CD8-positive, alpha-beta memory T cell (primary cell): ENCODE measurements at regions not wholly inside any gene's neighbourhood (a gene's known extent, or its start where the extent isn't known, plus 50 kb on each side); places are given as distances from the start of the nearest gene placed in this dataset.
"Not testable (repeated sequence)": the region's sequence is repeated elsewhere in the genome, so short reads cannot be mapped to it uniquely, and the experiment has no call there.

Experiments
- CTCF ChIA-PET: fragments of 350-600 bp; sonication (Branson Sonifier 250); formaldehyde crosslinking; loops from one replicate; lab custom pipeline; 2021; ENCODE audit warnings: antibody characterized with exemption; lab: Charles Lee
- POLR2A ChIA-PET: fragments of 350-600 bp; sonication (Branson Sonifier 250); formaldehyde crosslinking; loops from one replicate; lab custom pipeline; 2021; ENCODE audit warnings: antibody characterized with exemption; lab: Charles Lee
- DNase-seq, 5 donors: peaks; one replicate each; pipeline versions ENCODE4 v3.0.0 to v3.0.0-alpha.2; 2020 to 2022; ENCODE audit warnings: mixed read lengths in 1 of 5
- H3K27ac ChIP-seq: one replicate; pipeline ENCODE4 v1.7.0; 2013; ENCODE audit warnings: low read depth, mild to moderate bottlenecking, low read length, moderate library complexity
- H3K27me3 ChIP-seq: 2 replicates; pipeline ENCODE4 v1.7.0; 2013; ENCODE audit warnings: low read length, mild to moderate bottlenecking; ENCODE audit not compliant: insufficient read depth, poor library complexity, severe bottlenecking
- H3K36me3 ChIP-seq: 2 replicates; pipeline ENCODE4 v1.7.0; 2013; ENCODE audit warnings: mild to moderate bottlenecking, low read length, moderate library complexity; ENCODE audit not compliant: insufficient read depth
- H3K4me1 ChIP-seq: 2 replicates; pipeline ENCODE4 v1.7.0; 2013; ENCODE audit warnings: mild to moderate bottlenecking, low read length, moderate library complexity; ENCODE audit not compliant: insufficient read depth
- H3K4me3 ChIP-seq: 2 replicates; pipeline ENCODE4 v1.7.0; 2013; ENCODE audit warnings: mild to moderate bottlenecking, low read length
- H3K9me3 ChIP-seq: 2 replicates; pipeline ENCODE4 v1.7.0; 2013; ENCODE audit warnings: mild to moderate bottlenecking, low read length
- H3K27ac Mint-ChIP-seq, 8 donors: one replicate each; pipeline ENCODE4 v1.8.0; 2020 to 2021; ENCODE audit warnings: mixed read lengths in 8 of 8, mild to moderate bottlenecking in 6 of 8, inconsistent platforms in 3 of 8, moderate library complexity in 3 of 8
- H3K27me3 Mint-ChIP-seq, 2 donors: one replicate each; pipeline ENCODE4 v1.8.0; 2020 to 2021; ENCODE audit warnings: mixed read lengths in 2 of 2, mild to moderate bottlenecking in 1 of 2, moderate library complexity in 1 of 2
- H3K36me3 Mint-ChIP-seq, 3 donors: one replicate each; pipeline ENCODE4 v1.8.0; 2020 to 2021; ENCODE audit warnings: mixed read lengths in 3 of 3, inconsistent platforms in 1 of 3, mild to moderate bottlenecking in 1 of 3
- H3K4me1 Mint-ChIP-seq, 3 donors: one replicate each; pipeline ENCODE4 v1.8.0; 2020 to 2021; ENCODE audit warnings: mixed read lengths in 3 of 3, inconsistent platforms in 1 of 3, mild to moderate bottlenecking in 1 of 3
- H3K4me3 Mint-ChIP-seq, 7 donors: one replicate each; pipeline ENCODE4 v1.8.0; 2020 to 2021; ENCODE audit warnings: mixed read lengths in 7 of 7, mild to moderate bottlenecking in 6 of 7, moderate library complexity in 4 of 7, inconsistent platforms in 2 of 7
- H3K9me3 Mint-ChIP-seq, 5 donors: one replicate each; pipeline ENCODE4 v1.8.0; 2020 to 2022; ENCODE audit warnings: mixed read lengths in 5 of 5, mild to moderate bottlenecking in 3 of 5, moderate library complexity in 2 of 5, inconsistent platforms in 1 of 5

- no peak overlapping the region for H3K27ac ChIP-seq
- Mint-ChIP-seq H3K4me1 (no peaks in the 10 kb centered on the region), H3K4me3 (no peak overlapping the region), H3K27ac (no peak overlapping the region), H3K36me3 (no peaks in the 10 kb centered on the region), H3K27me3 (peaks cover 4 to 17% of the 10 kb centered on the region in 2 donors), H3K9me3 (peaks cover 0 to 6% (median 3%) of the 10 kb centered on the region in 5 donors)
- POLR2A ChIA-PET, result no interaction called here
- no peaks in the 10 kb centered on the region for H3K4me1 ChIP-seq
- CTCF ChIA-PET, result no interaction called here
- no peak for DNase-seq
- no peaks in the 10 kb centered on the region for H3K36me3 ChIP-seq
- H3K9me3 ChIP-seq, result no peaks in the 10 kb centered on the region
- no peaks in the 10 kb centered on the region for H3K27me3 ChIP-seq
- H3K4me3 ChIP-seq, result no peak overlapping the region
Observed at GRCh38 chr7:98729121-98729520, 112.0 kb downstream of the NPTX2 start.

- Histone ChIP-seq H3K4me3 (no peak overlapping the region), H3K27ac (no peak overlapping the region), H3K9me3 (no peaks in the 10 kb centered on the region), H3K27me3 (no peaks in the 10 kb centered on the region), H3K36me3 (no peaks in the 10 kb centered on the region), H3K4me1 (no peaks in the 10 kb centered on the region)
- POLR2A ChIA-PET, result no interaction called here
- Mint-ChIP-seq H3K27me3 (peaks cover 4 to 17% of the 10 kb centered on the region in 2 donors), H3K36me3 (no peaks in the 10 kb centered on the region), H3K27ac (peak overlapping the region in 1 of 8 donors; percentile 44), H3K4me3 (no peak overlapping the region), H3K4me1 (no peaks in the 10 kb centered on the region), H3K9me3 (peaks cover 0 to 6% (median 3%) of the 10 kb centered on the region in 5 donors)
- no peak for DNase-seq
- CTCF ChIA-PET, result no interaction called here
Observed at GRCh38 chr7:98730326-98730725, 113.2 kb downstream of the NPTX2 start.

GRCh38 chr7:98731651-98732050 lies 114.6 kb downstream of the NPTX2 start:
- H3K9me3 Mint-ChIP-seq, result peaks cover 0 to 6% (median 3%) of the 10 kb centered on the region in 5 donors
- ChIA-PET CTCF (interaction anchor here (1.9 kb wide), 1 partner anchor 14 kb away, joined by 7 read pairs; no protein-coding TSS in a partner anchor), POLR2A (no interaction called here)
- no peaks in the 10 kb centered on the region for H3K4me1 Mint-ChIP-seq
- H3K27me3 ChIP-seq, result no peaks in the 10 kb centered on the region
- no peaks in the 10 kb centered on the region for H3K36me3 Mint-ChIP-seq
- peaks cover 4 to 17% of the 10 kb centered on the region in 2 donors for H3K27me3 Mint-ChIP-seq
- H3K4me3 ChIP-seq, result no peak overlapping the region
- H3K4me3 Mint-ChIP-seq, result no peak overlapping the region
- H3K36me3 ChIP-seq, result no peaks in the 10 kb centered on the region
- no peak overlapping the region for H3K27ac ChIP-seq
- DNase-seq, result no peak
- H3K27ac Mint-ChIP-seq, result no peak overlapping the region
- H3K4me1 ChIP-seq, result no peaks in the 10 kb centered on the region
- H3K9me3 ChIP-seq, result no peaks in the 10 kb centered on the region

- Mint-ChIP-seq H3K4me1 (no peaks in the 10 kb centered on the region), H3K27ac (peak overlapping the region in 1 of 8 donors; percentile 38), H3K9me3 (peaks cover 0 to 6% (median 3%) of the 10 kb centered on the region in 5 donors), H3K4me3 (no peak overlapping the region), H3K36me3 (no peaks in the 10 kb centered on the region), H3K27me3 (peaks cover 4 to 17% of the 10 kb centered on the region in 2 donors)
- CTCF ChIA-PET, result interaction anchor here (1.9 kb wide), 1 partner anchor 13 kb away, joined by 7 read pairs; no protein-coding TSS in a partner anchor
- H3K27me3 ChIP-seq, result no peaks in the 10 kb centered on the region
- POLR2A ChIA-PET, result no interaction called here
- no peaks in the 10 kb centered on the region for H3K36me3 ChIP-seq
- H3K4me1 ChIP-seq, result no peaks in the 10 kb centered on the region
- no peak for DNase-seq
- H3K9me3 ChIP-seq, result no peaks in the 10 kb centered on the region
- H3K27ac ChIP-seq, result no peak overlapping the region
- no peak overlapping the region for H3K4me3 ChIP-seq
Observed at GRCh38 chr7:98733036-98733435, 116.0 kb downstream of the NPTX2 start.

GRCh38 chr7:98735801-98736200 lies 118.7 kb downstream of the NPTX2 start:
- Histone ChIP-seq H3K27ac (no peak overlapping the region), H3K4me3 (no peak overlapping the region), H3K27me3 (no peaks in the 10 kb centered on the region), H3K9me3 (no peaks in the 10 kb centered on the region), H3K36me3 (no peaks in the 10 kb centered on the region), H3K4me1 (no peaks in the 10 kb centered on the region)
- Mint-ChIP-seq H3K36me3 (no peaks in the 10 kb centered on the region), H3K4me3 (no peak overlapping the region), H3K4me1 (no peaks in the 10 kb centered on the region), H3K27ac (peak overlapping the region in 1 of 8 donors; percentile 58), H3K27me3 (peaks cover 3 to 4% of the 10 kb centered on the region in 2 donors), H3K9me3 (peaks cover 0 to 6% (median 3%) of the 10 kb centered on the region in 5 donors)
- ChIA-PET POLR2A (no interaction called here), CTCF (interaction anchor here (1.0 kb wide), 1 partner anchor 8 kb away, joined by 3 read pairs; no protein-coding TSS in a partner anchor)
- no peak for DNase-seq

GRCh38 chr7:98736461-98736860 lies 119.4 kb downstream of the NPTX2 start:
- POLR2A ChIA-PET, H3K9me3 ChIP-seq, H3K4me3 Mint-ChIP-seq, H3K4me1 ChIP-seq, H3K27ac ChIP-seq, H3K27ac Mint-ChIP-seq, DNase-seq, H3K36me3 ChIP-seq, H3K4me1 Mint-ChIP-seq, H3K4me3 ChIP-seq, H3K27me3 Mint-ChIP-seq, H3K36me3 Mint-ChIP-seq, H3K27me3 ChIP-seq, H3K9me3 Mint-ChIP-seq: not testable (repeated sequence)
- CTCF ChIA-PET, result interaction anchor here (1.0 to 1.3 kb wide), 2 partner anchors 7 to 9 kb away, joined by 3 to 4 read pairs; no protein-coding TSS in a partner anchor

GRCh38 chr7:98737176-98737575 lies 120.1 kb downstream of the NPTX2 start:
- H3K4me3 ChIP-seq, result no peak overlapping the region
- H3K36me3 ChIP-seq, result no peaks in the 10 kb centered on the region
- Mint-ChIP-seq H3K4me1 (no peaks in the 10 kb centered on the region), H3K27me3 (peaks cover 0 to 3% of the 10 kb centered on the region in 2 donors), H3K9me3 (peaks cover 0 to 3% (median 3%) of the 10 kb centered on the region in 5 donors), H3K27ac (no peak overlapping the region), H3K4me3 (no peak overlapping the region), H3K36me3 (no peaks in the 10 kb centered on the region)
- POLR2A ChIA-PET, result no interaction called here
- H3K27me3 ChIP-seq, result no peaks in the 10 kb centered on the region
- H3K4me1 ChIP-seq, result no peaks in the 10 kb centered on the region
- H3K27ac ChIP-seq, result no peak overlapping the region
- CTCF ChIA-PET, result interaction anchor here (1.3 kb wide), 1 partner anchor 9 kb away, joined by 4 read pairs; no protein-coding TSS in a partner anchor
- DNase-seq, result no peak
- no peaks in the 10 kb centered on the region for H3K9me3 ChIP-seq

GRCh38 chr7:98740643-98741042 lies 123.6 kb downstream of the NPTX2 start:
- no peak overlapping the region for H3K4me3 Mint-ChIP-seq
- CTCF ChIA-PET, result no interaction called here

More at GRCh38 chr7:98740643-98741042, 123.6 kb downstream of the NPTX2 start:
- H3K27me3 ChIP-seq, result no peaks in the 10 kb centered on the region
- H3K27me3 Mint-ChIP-seq, result peaks cover 0 to 2% of the 10 kb centered on the region in 2 donors
- no peak overlapping the region for H3K4me3 ChIP-seq
- POLR2A ChIA-PET, result no interaction called here
- H3K27ac ChIP-seq, result no peak overlapping the region
- H3K36me3 Mint-ChIP-seq, result no peaks in the 10 kb centered on the region
- H3K9me3 Mint-ChIP-seq, result no peaks in the 10 kb centered on the region
- H3K4me1 ChIP-seq, result no peaks in the 10 kb centered on the region
- no peaks in the 10 kb centered on the region for H3K4me1 Mint-ChIP-seq
- no peak for DNase-seq
- H3K9me3 ChIP-seq, result no peaks in the 10 kb centered on the region
- H3K36me3 ChIP-seq, result no peaks in the 10 kb centered on the region
- H3K27ac Mint-ChIP-seq, result no peak overlapping the region
